GM19452 (cell line): ENCODE measurements at regions not wholly inside any gene's neighbourhood (a gene's known extent, or its start where the extent isn't known, plus 50 kb on each side); places are given as distances from the start of the nearest gene placed in this dataset.

Experiments
- ATAC-seq: cut with Tn5 transposase; IDR thresholded peaks from one replicate; pipeline ENCODE4 v1.9.1; 2021; ENCODE audit not compliant: unreplicated experiment

- ATAC-seq = no peak
These were observed 68.1 kb downstream of the HTR5A start for GRCh38 chr7:155138204-155138603.

GRCh38 chr7:155141562-155141961, 71.4 kb downstream of the HTR5A start:
- ATAC-seq = no peak

- ATAC-seq = no peak
These were observed 73.3 kb downstream of the HTR5A start for GRCh38 chr7:155143381-155143780.

GRCh38 chr7:155144371-155144770, 74.2 kb downstream of the HTR5A start:
- no peak for ATAC-seq

GRCh38 chr7:155145477-155146255, 75.5 kb downstream of the HTR5A start:
- ATAC-seq = no peak

GRCh38 chr7:155147172-155147571, 77.0 kb downstream of the HTR5A start:
- ATAC-seq = no peak

- no peak for ATAC-seq
These were observed 77.5 kb downstream of the HTR5A start for GRCh38 chr7:155147624-155148023.

- no peak for ATAC-seq
These were observed 83.6 kb downstream of the HTR5A start for GRCh38 chr7:155153676-155154075.

- no peak for ATAC-seq
These were observed 84.5 kb downstream of the HTR5A start for GRCh38 chr7:155154586-155154985.

- ATAC-seq = no peak
These were observed 91.6 kb downstream of the HTR5A start for GRCh38 chr7:155161690-155162089.

- no peak for ATAC-seq
These were observed 92.3 kb downstream of the HTR5A start for GRCh38 chr7:155162422-155162821.

GRCh38 chr7:155163696-155164095, 93.6 kb downstream of the HTR5A start:
- no peak for ATAC-seq

GRCh38 chr7:155164316-155164715, 94.2 kb downstream of the HTR5A start:
- no peak for ATAC-seq

- ATAC-seq = no peak
These were observed 96.0 kb downstream of the HTR5A start for GRCh38 chr7:155166108-155166507.

GRCh38 chr7:155166673-155167370, 96.7 kb downstream of the HTR5A start:
- no peak for ATAC-seq

- ATAC-seq = no peak
These were observed 97.7 kb downstream of the HTR5A start for GRCh38 chr7:155167706-155168365.

GRCh38 chr7:155168597-155169480, 98.7 kb downstream of the HTR5A start:
- ATAC-seq = no peak

GRCh38 chr7:155169498-155170065, 99.5 kb downstream of the HTR5A start:
- no peak for ATAC-seq

- ATAC-seq = no peak
These were observed 100.2 kb downstream of the HTR5A start for GRCh38 chr7:155170331-155170730.

GRCh38 chr7:155172141-155172540, 102.0 kb downstream of the HTR5A start:
- no peak for ATAC-seq

- no peak for ATAC-seq
These were observed 103.8 kb downstream of the HTR5A start for GRCh38 chr7:155173905-155174304.
